ENCODE measurements at regions not wholly inside any gene's neighbourhood (a gene's known extent, or its start where the extent isn't known, plus 50 kb on each side); places are given as distances from the start of the nearest gene placed in this dataset.

DNA sequence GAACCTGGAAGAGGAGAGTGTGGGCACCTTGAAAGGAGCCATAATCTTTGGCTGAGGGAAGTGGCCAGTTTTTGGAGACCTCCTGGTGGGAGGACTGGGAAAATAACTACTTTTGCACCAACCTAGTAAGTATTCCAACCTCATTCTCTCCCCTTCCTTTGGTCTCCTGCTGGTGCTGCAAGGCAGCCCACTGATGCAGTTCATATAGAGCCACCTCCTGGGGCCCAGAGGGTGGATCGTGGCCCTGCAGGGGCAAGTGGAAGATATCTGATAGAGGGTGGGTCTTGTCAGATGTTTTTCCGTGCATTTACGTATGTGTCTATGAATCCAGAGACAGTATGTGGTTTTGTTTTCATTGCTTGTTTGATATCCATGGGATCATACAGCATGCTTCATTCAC lies 172.8 kb upstream of the PITX1 start:
- Histone ChIP-seq H4K8ac (ENCODE audit: low read depth, low read length) (no peak overlapping the region), H2BK5ac (ENCODE audit: low read length) (no peak overlapping the region), H2BK120ac (ENCODE audit: low read depth, low read length) (no peak overlapping the region), H3K79me1 (ENCODE audit: low read length) (no peaks in the 10 kb centered on the region), H4K5ac (ENCODE audit: low read length) (no peak overlapping the region), H3K4me2 (ENCODE audit: low read length) (no peak overlapping the region), H2AK5ac (ENCODE audit: low read length) (no peak overlapping the region), H3K18ac (ENCODE audit: low read length) (no peak overlapping the region), H3K23ac (ENCODE audit: low read length) (no peak overlapping the region), H3K27ac (ENCODE audit: low read depth, low read length) (no peak overlapping the region), H2BK15ac (replicated peaks; ENCODE audit: low read depth) (no peak overlapping the region), H3K79me2 (ENCODE audit: control insufficient read depth, insufficient read depth, low read length) (no peaks in the 10 kb centered on the region), H3K36me3 (ENCODE audit: control insufficient read depth, insufficient read depth, low read length) (no peaks in the 10 kb centered on the region), H3K9ac (ENCODE audit: low read length) (no peak overlapping the region), H3K27me3 (ENCODE audit: insufficient read depth, low read length, poor library complexity) (no peaks in the 10 kb centered on the region), H3K4me3 (ENCODE audit: low read length) (no peak overlapping the region), H3K4me1 (ENCODE audit: control insufficient read depth, low read depth, low read length) (peaks cover 2% of the 10 kb centered on the region), H3K56ac (ENCODE audit: low read length) (no peak overlapping the region), H3K4ac (ENCODE audit: low read depth, low read length) (no peak overlapping the region)
- no CpG with 5 or more reads among the region's 3 CpGs for WGBS (ENCODE audit: extremely low coverage, insufficient coverage, low lambda C conversion rate)
- no peak for DNase-seq

DNA sequence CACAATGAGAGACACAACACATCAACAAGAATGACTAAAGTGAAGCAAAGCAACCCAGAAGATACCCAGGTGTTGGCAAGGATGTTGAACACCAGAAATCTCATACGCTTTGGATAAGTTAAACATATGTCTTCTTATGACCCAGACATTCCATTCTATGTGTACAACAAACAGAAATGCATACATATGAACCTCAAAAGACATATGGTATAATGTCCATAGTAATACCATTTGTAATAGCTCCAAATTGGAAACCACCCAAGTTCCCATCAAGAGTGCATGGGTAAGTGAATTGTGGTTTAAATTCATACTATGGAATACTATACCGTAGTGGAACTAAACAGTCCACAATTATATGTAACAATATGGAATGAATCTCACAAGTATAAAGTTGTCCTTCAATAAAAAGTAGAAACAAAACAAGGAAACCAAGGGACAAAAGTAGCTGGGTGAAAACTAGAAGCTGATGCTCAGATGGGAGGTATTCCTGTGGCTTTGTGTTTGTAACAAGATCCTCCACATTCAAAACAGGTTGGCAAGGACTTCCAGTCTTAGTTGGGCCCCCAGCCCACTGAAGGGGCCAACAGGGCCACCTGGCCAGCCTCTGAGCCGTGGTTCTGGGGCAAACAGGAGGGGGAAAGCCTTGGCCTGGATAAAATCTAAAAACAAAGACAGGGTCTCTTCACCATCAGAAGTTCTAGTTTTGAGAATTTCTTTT lies 171.8 kb upstream of the PITX1 start:
- no CpG with 5 or more reads among the region's 3 CpGs for WGBS (ENCODE audit: extremely low coverage, insufficient coverage, low lambda C conversion rate)
- H3K4me3 ChIP-seq (ENCODE audit: low read length), result no peak overlapping the region

DNA sequence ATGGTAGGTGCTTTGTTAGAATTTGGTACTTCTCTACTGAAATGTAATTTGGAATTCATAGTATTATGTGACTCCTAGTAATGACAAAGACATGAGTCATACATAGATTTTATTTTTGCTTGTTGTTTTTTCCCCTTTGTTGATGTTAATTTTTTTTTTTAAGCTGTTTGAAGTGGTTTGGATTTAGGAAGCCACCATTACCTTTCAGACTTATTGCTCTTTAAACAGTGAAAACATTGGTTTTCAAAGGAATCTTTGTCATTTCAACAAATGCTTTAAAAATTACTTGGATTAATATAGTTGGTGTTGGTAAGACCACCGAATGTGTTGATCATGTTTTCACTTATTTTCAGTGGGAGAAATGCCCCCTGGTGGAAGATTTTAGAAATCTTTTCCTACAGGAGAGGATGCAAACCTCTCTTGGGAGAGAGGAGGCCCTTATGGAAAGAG lies 170.1 kb upstream of the PITX1 start:
- no peaks in the 10 kb centered on the region for H3K4me1 ChIP-seq (ENCODE audit: control insufficient read depth, low read depth, low read length)
- peak; percentile 52 for DNase-seq
- no CpG with 5 or more reads among the region's 1 CpG for WGBS (ENCODE audit: extremely low coverage, insufficient coverage, low lambda C conversion rate)

More for the DNA sequence above, 171.8 kb upstream of the PITX1 start:
- Histone ChIP-seq H4K5ac (ENCODE audit: low read length) (no peak overlapping the region), H2BK120ac (ENCODE audit: low read depth, low read length) (no peak overlapping the region), H2BK15ac (replicated peaks; ENCODE audit: low read depth) (no peak overlapping the region), H4K8ac (ENCODE audit: low read depth, low read length) (no peak overlapping the region), H2BK5ac (ENCODE audit: low read length) (no peak overlapping the region), H3K79me2 (ENCODE audit: control insufficient read depth, insufficient read depth, low read length) (no peaks in the 10 kb centered on the region), H3K9ac (ENCODE audit: low read length) (no peak overlapping the region), H2AK5ac (ENCODE audit: low read length) (no peak overlapping the region), H3K4me2 (ENCODE audit: low read length) (no peak overlapping the region), H3K27me3 (ENCODE audit: insufficient read depth, low read length, poor library complexity) (no peaks in the 10 kb centered on the region), H3K36me3 (ENCODE audit: control insufficient read depth, insufficient read depth, low read length) (no peaks in the 10 kb centered on the region), H3K4me1 (ENCODE audit: control insufficient read depth, low read depth, low read length) (peaks cover 2% of the 10 kb centered on the region), H3K23ac (ENCODE audit: low read length) (no peak overlapping the region), H3K4ac (ENCODE audit: low read depth, low read length) (no peak overlapping the region), H3K27ac (ENCODE audit: low read depth, low read length) (no peak overlapping the region), H3K79me1 (ENCODE audit: low read length) (no peaks in the 10 kb centered on the region), H3K18ac (ENCODE audit: low read length) (no peak overlapping the region), H3K56ac (ENCODE audit: low read length) (no peak overlapping the region)
- no peak for DNase-seq

DNA sequence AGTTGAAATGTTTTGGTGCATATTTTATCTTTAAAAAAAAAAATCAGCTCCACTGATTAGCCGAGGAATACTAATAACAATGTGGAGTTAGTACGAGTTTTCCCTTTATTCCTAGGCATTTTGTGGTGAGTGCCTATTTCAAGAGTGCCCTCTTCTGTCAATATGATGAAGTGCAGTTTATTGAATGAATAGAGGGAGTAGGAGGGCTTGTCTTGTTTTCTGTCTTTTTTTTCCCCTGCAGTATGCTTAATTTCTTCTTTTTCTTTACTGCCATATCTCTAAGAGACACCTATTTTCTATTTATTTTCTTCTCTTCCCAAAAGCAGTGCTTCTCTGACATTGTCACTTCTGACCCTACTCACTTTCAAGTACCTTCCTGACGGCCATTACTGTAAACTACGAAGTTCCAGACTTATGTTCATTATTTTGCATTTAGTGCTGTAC lies 169.6 kb upstream of the PITX1 start:
- H3K4me3 ChIP-seq (ENCODE audit: low read length), result no peak overlapping the region
- no peaks in the 10 kb centered on the region for H3K79me2 ChIP-seq (ENCODE audit: control insufficient read depth, insufficient read depth, low read length)
- no peak overlapping the region for H2AK5ac ChIP-seq (ENCODE audit: low read length)
- no peak overlapping the region for H3K56ac ChIP-seq (ENCODE audit: low read length)
- H3K9ac ChIP-seq (ENCODE audit: low read length), result no peak overlapping the region
- H3K79me1 ChIP-seq (ENCODE audit: low read length), result no peaks in the 10 kb centered on the region
- no peak overlapping the region for H3K27ac ChIP-seq (ENCODE audit: low read depth, low read length)
- DNase-seq, result peak; percentile 48
- H2BK120ac ChIP-seq (ENCODE audit: low read depth, low read length), result no peak overlapping the region
- no peaks in the 10 kb centered on the region for H3K36me3 ChIP-seq (ENCODE audit: control insufficient read depth, insufficient read depth, low read length)
- H2BK5ac ChIP-seq (ENCODE audit: low read length), result no peak overlapping the region
- H3K4me2 ChIP-seq (ENCODE audit: low read length), result no peak overlapping the region
- H3K4ac ChIP-seq (ENCODE audit: low read depth, low read length), result no peak overlapping the region
- H3K27me3 ChIP-seq (ENCODE audit: insufficient read depth, low read length, poor library complexity), result no peaks in the 10 kb centered on the region
- H3K23ac ChIP-seq (ENCODE audit: low read length), result no peak overlapping the region
- WGBS (ENCODE audit: extremely low coverage, insufficient coverage, low lambda C conversion rate), result no CpG with 5 or more reads among the region's 4 CpGs
- H4K8ac ChIP-seq (ENCODE audit: low read depth, low read length), result no peak overlapping the region
- no peak overlapping the region for H2BK15ac ChIP-seq (replicated peaks; ENCODE audit: low read depth)
- no peak overlapping the region for H4K5ac ChIP-seq (ENCODE audit: low read length)
- H3K18ac ChIP-seq (ENCODE audit: low read length), result no peak overlapping the region
- H3K4me1 ChIP-seq (ENCODE audit: control insufficient read depth, low read depth, low read length), result no peaks in the 10 kb centered on the region

More for the DNA sequence above, 170.1 kb upstream of the PITX1 start:
- Histone ChIP-seq H4K8ac (ENCODE audit: low read depth, low read length) (no peak overlapping the region), H3K4me2 (ENCODE audit: low read length) (no peak overlapping the region), H2BK5ac (ENCODE audit: low read length) (no peak overlapping the region), H3K18ac (ENCODE audit: low read length) (no peak overlapping the region), H2BK15ac (replicated peaks; ENCODE audit: low read depth) (no peak overlapping the region), H2BK120ac (ENCODE audit: low read depth, low read length) (no peak overlapping the region), H3K23ac (ENCODE audit: low read length) (no peak overlapping the region), H3K4me3 (ENCODE audit: low read length) (no peak overlapping the region), H3K9ac (ENCODE audit: low read length) (no peak overlapping the region), H3K27me3 (ENCODE audit: insufficient read depth, low read length, poor library complexity) (no peaks in the 10 kb centered on the region), H3K27ac (ENCODE audit: low read depth, low read length) (no peak overlapping the region), H2AK5ac (ENCODE audit: low read length) (no peak overlapping the region), H4K5ac (ENCODE audit: low read length) (no peak overlapping the region), H3K79me1 (ENCODE audit: low read length) (no peaks in the 10 kb centered on the region), H3K4ac (ENCODE audit: low read depth, low read length) (no peak overlapping the region), H3K56ac (ENCODE audit: low read length) (no peak overlapping the region), H3K79me2 (ENCODE audit: control insufficient read depth, insufficient read depth, low read length) (no peaks in the 10 kb centered on the region), H3K36me3 (ENCODE audit: control insufficient read depth, insufficient read depth, low read length) (no peaks in the 10 kb centered on the region)

DNA sequence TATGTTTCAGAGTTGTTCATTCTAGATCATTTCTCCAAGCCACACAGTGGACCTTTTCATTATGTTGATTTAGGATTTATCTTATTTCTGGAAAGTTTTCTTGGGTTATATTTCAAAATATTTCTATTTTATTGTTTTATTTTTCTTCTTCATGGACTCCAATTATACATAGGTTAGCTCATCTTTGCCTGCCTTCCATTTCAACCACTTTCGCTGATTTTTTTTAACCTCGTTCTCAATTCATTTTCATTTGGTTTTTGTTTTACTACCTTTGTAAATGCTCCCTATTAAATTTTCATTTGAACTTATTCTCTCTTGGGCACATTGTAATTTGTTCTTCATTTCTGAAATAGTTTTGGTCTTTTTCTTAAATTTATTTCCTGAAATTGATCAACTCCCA lies 169.0 kb upstream of the PITX1 start:
- no peak overlapping the region for H3K18ac ChIP-seq (ENCODE audit: low read length)
- H3K36me3 ChIP-seq (ENCODE audit: control insufficient read depth, insufficient read depth, low read length), result no peaks in the 10 kb centered on the region
- no peaks in the 10 kb centered on the region for H3K79me2 ChIP-seq (ENCODE audit: control insufficient read depth, insufficient read depth, low read length)
- no peak overlapping the region for H4K5ac ChIP-seq (ENCODE audit: low read length)
- no peak overlapping the region for H4K8ac ChIP-seq (ENCODE audit: low read depth, low read length)
- H3K9ac ChIP-seq (ENCODE audit: low read length), result no peak overlapping the region
- no peak overlapping the region for H3K4me2 ChIP-seq (ENCODE audit: low read length)
- no peak overlapping the region for H3K4me3 ChIP-seq (ENCODE audit: low read length)
- DNase-seq, result no peak
- H2BK15ac ChIP-seq (replicated peaks; ENCODE audit: low read depth), result no peak overlapping the region
- no peak overlapping the region for H3K4ac ChIP-seq (ENCODE audit: low read depth, low read length)
- H3K56ac ChIP-seq (ENCODE audit: low read length), result no peak overlapping the region
- H3K4me1 ChIP-seq (ENCODE audit: control insufficient read depth, low read depth, low read length), result no peaks in the 10 kb centered on the region
- H3K23ac ChIP-seq (ENCODE audit: low read length), result no peak overlapping the region
- WGBS (ENCODE audit: extremely low coverage, insufficient coverage, low lambda C conversion rate), result 100% methylated on average over 2 of the region's 2 CpGs
- H2AK5ac ChIP-seq (ENCODE audit: low read length), result no peak overlapping the region
- H2BK5ac ChIP-seq (ENCODE audit: low read length), result no peak overlapping the region
- no peak overlapping the region for H3K27ac ChIP-seq (ENCODE audit: low read depth, low read length)
- no peaks in the 10 kb centered on the region for H3K27me3 ChIP-seq (ENCODE audit: insufficient read depth, low read length, poor library complexity)
- no peaks in the 10 kb centered on the region for H3K79me1 ChIP-seq (ENCODE audit: low read length)
- no peak overlapping the region for H2BK120ac ChIP-seq (ENCODE audit: low read depth, low read length)

DNA sequence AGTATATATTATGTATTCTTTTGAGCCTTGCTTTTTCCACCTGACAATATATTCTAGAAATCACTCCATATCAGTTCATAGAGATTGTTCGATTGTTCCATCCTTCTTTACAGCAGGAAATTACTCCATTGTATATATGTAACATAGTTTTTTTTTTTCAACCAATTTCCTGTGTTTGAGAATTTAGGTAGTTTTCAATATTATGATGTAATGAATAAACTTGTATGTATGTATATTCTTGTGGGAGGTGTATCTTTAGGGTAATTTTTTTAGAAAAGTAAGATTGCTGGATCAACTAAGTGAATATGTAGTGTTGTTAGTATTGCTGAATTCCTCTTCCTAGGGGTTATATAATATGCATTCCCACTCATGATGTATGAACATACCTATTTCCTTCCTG lies 165.9 kb upstream of the PITX1 start:
- Histone ChIP-seq H3K27ac (ENCODE audit: low read depth, low read length) (no peak overlapping the region), H3K4ac (ENCODE audit: low read depth, low read length) (no peak overlapping the region), H3K9ac (ENCODE audit: low read length) (no peak overlapping the region), H3K4me3 (ENCODE audit: low read length) (no peak overlapping the region), H3K79me2 (ENCODE audit: control insufficient read depth, insufficient read depth, low read length) (no peaks in the 10 kb centered on the region), H3K56ac (ENCODE audit: low read length) (no peak overlapping the region), H3K23ac (ENCODE audit: low read length) (no peak overlapping the region), H3K27me3 (ENCODE audit: insufficient read depth, low read length, poor library complexity) (no peaks in the 10 kb centered on the region), H3K4me1 (ENCODE audit: control insufficient read depth, low read depth, low read length) (no peaks in the 10 kb centered on the region), H3K18ac (ENCODE audit: low read length) (no peak overlapping the region), H2BK15ac (replicated peaks; ENCODE audit: low read depth) (no peak overlapping the region), H2BK5ac (ENCODE audit: low read length) (no peak overlapping the region), H3K79me1 (ENCODE audit: low read length) (no peaks in the 10 kb centered on the region), H4K8ac (ENCODE audit: low read depth, low read length) (no peak overlapping the region), H2BK120ac (ENCODE audit: low read depth, low read length) (no peak overlapping the region), H3K36me3 (ENCODE audit: control insufficient read depth, insufficient read depth, low read length) (no peaks in the 10 kb centered on the region), H2AK5ac (ENCODE audit: low read length) (no peak overlapping the region), H3K4me2 (ENCODE audit: low read length) (no peak overlapping the region), H4K5ac (ENCODE audit: low read length) (no peak overlapping the region)
- no peak for DNase-seq
- WGBS (ENCODE audit: extremely low coverage, insufficient coverage, low lambda C conversion rate), result no CpG with 5 or more reads among the region's 1 CpG
